Epithelial cell of proximal tubule (primary cell): ENCODE measurements at regions not wholly inside any gene's neighbourhood (a gene's known extent, or its start where the extent isn't known, plus 50 kb on each side); places are given as distances from the start of the nearest gene placed in this dataset.

Source experiments
- DNase-seq: peaks from one replicate; pipeline ENCODE4 v3.0.0-alpha.2; 2011; ENCODE audit warnings: low read depth
- H3K4me3 ChIP-seq: 2 replicates; pipeline ENCODE4 v1.5.1; 2011; ENCODE audit warnings: low read depth, mild to moderate bottlenecking, low read length
- CTCF ChIP-seq: conservative IDR thresholded peaks from 2 replicates; pipeline ENCODE4 v1.5.1; 2012; ENCODE audit warnings: low read depth, mild to moderate bottlenecking, low read length

- H3K4me3 ChIP-seq = no peak overlapping the region
- no peak for TF ChIP-seq CTCF
- DNase-seq = no peak
Measured at GRCh38 chr10:124225029-124225466, 131.7 kb upstream of the CHST15 start.

GRCh38 chr10:124224331-124225028, 131.1 kb upstream of the CHST15 start:
- TF ChIP-seq CTCF = no peak
- H3K4me3 ChIP-seq = no peak overlapping the region
- DNase-seq = no peak

GRCh38 chr10:124223711-124224085, 130.3 kb upstream of the CHST15 start:
- no peak overlapping the region for H3K4me3 ChIP-seq
- TF ChIP-seq CTCF = no peak
- DNase-seq = no peak

- no peak for TF ChIP-seq CTCF
- no peak for DNase-seq
- H3K4me3 ChIP-seq = no peak overlapping the region
Measured at GRCh38 chr10:124222988-124223710, 129.8 kb upstream of the CHST15 start.

- no peak overlapping the region for H3K4me3 ChIP-seq
- no peak for DNase-seq
- TF ChIP-seq CTCF = no peak
Measured at GRCh38 chr10:124222318-124222987, 129.1 kb upstream of the CHST15 start.

GRCh38 chr10:124221356-124222317, 128.2 kb upstream of the CHST15 start:
- DNase-seq = no peak
- H3K4me3 ChIP-seq = no peak overlapping the region
- TF ChIP-seq CTCF = no peak
